GM03348 (cell line): ENCODE measurements at regions not wholly inside any gene's neighbourhood (a gene's known extent, or its start where the extent isn't known, plus 50 kb on each side); places are given as distances from the start of the nearest gene placed in this dataset.

ENCODE experiments used
- DNase-seq: peaks from one replicate; pipeline ENCODE4 v3.0.0; 2012; ENCODE audit warnings: low spot score

GRCh38 chr10:83165265-83165664, 974.0 kb upstream of the GHITM start:
- no peak for DNase-seq

GRCh38 chr10:83166344-83166743, 973.0 kb upstream of the GHITM start:
- DNase-seq = no peak

GRCh38 chr10:83167081-83167480, 972.2 kb upstream of the GHITM start:
- no peak for DNase-seq

- no peak for DNase-seq
Observed at GRCh38 chr10:83176901-83177300, 962.4 kb upstream of the GHITM start.

GRCh38 chr10:83178526-83178925, 960.8 kb upstream of the GHITM start:
- no peak for DNase-seq

- DNase-seq = no peak
Observed at GRCh38 chr10:83179371-83179770, 959.9 kb upstream of the GHITM start.

- no peak for DNase-seq
Observed at GRCh38 chr10:83182076-83182475, 957.2 kb upstream of the GHITM start.

- no peak for DNase-seq
Observed at GRCh38 chr10:83184641-83185040, 954.7 kb upstream of the GHITM start.

GRCh38 chr10:83190614-83191013, 948.7 kb upstream of the GHITM start:
- no peak for DNase-seq

- DNase-seq = no peak
Observed at GRCh38 chr10:83193026-83193425, 946.3 kb upstream of the GHITM start.

GRCh38 chr10:83195021-83195420, 944.3 kb upstream of the GHITM start:
- no peak for DNase-seq

GRCh38 chr10:83199374-83199773, 939.9 kb upstream of the GHITM start:
- DNase-seq = no peak

- no peak for DNase-seq
Observed at GRCh38 chr10:83205861-83206260, 933.4 kb upstream of the GHITM start.

- DNase-seq = no peak
Observed at GRCh38 chr10:83212632-83213334, 926.5 kb upstream of the GHITM start.

- no peak for DNase-seq
Observed at GRCh38 chr10:83214136-83214535, 925.2 kb upstream of the GHITM start.

GRCh38 chr10:83218205-83218604, 921.1 kb upstream of the GHITM start:
- DNase-seq = no peak

GRCh38 chr10:83222300-83222699, 917.0 kb upstream of the GHITM start:
- no peak for DNase-seq

GRCh38 chr10:83222832-83223742, 916.2 kb upstream of the GHITM start:
- DNase-seq = no peak

- no peak for DNase-seq
Observed at GRCh38 chr10:83225781-83226180, 913.5 kb upstream of the GHITM start.

GRCh38 chr10:83229991-83230390, 909.3 kb upstream of the GHITM start:
- no peak for DNase-seq

GRCh38 chr10:83233691-83234090, 905.6 kb upstream of the GHITM start:
- no peak for DNase-seq

- no peak for DNase-seq
Observed at GRCh38 chr10:83248106-83248631, 891.1 kb upstream of the GHITM start.

- no peak for DNase-seq
Observed at GRCh38 chr10:83250396-83250795, 888.9 kb upstream of the GHITM start.
